ENCODE measurements at regions not wholly inside any gene's neighbourhood (a gene's known extent, or its start where the extent isn't known, plus 50 kb on each side); places are given as distances from the start of the nearest gene placed in this dataset.

DNA sequence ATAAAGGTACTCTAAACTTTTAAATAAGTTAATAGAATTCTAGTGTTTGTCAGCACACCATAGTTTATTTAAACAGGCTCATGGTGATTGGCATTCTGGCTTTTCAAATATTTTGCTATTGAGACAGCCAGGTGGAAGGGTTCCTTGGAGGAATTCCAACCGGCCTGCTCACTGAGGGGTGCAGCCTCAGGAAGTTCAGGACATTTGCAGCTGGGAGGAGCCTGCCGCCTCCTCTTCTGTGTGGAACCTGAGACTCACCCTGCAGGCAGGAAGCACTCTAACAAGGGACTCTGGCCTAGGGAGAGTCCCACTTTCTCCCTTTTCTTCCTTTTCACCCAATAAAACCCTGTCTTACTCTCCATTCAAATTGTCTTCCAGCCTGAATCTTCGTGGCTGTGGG, 1328.0 kb downstream of the FSTL5 start:
- DNase-seq (ENCODE audit: low spot score) = no peak

DNA sequence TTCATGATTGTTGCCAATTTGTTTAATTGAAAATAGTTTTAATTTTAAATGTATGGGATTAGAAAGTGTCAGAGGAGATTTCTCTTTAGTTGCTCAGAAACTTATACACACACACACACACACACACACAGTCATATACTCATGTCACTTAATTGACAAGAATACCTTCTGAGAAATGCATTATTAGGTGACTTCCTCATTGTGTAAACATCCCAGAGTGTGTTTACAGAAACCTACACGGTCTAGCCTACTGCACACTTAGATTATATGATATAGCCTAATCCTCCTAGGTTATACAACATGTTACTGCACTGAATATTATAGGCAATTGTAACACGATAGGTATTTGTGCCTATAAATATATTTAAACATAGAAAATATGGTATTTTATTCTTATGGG, 1327.4 kb downstream of the FSTL5 start:
- no peak for DNase-seq (ENCODE audit: low spot score)

DNA sequence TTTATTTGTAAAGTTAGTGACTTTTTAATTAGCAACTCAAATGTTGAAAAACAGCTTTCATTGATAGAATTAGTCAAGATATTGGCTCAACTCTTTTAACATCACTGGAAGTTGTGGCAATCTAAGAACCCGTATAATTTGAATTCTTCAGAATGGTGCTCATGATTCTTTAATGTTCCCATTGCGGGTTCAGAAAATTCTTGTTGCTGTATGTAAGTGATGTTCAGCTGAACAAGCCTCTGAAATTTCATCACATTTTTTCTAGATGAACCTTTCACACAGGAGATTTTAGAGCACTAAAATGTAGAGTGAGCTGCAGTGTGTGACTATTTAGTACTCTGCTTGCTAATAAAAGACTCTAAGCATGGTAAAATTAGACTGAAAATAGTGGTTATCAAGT, 1317.7 kb downstream of the FSTL5 start:
- no peak for DNase-seq (ENCODE audit: low spot score)

DNA sequence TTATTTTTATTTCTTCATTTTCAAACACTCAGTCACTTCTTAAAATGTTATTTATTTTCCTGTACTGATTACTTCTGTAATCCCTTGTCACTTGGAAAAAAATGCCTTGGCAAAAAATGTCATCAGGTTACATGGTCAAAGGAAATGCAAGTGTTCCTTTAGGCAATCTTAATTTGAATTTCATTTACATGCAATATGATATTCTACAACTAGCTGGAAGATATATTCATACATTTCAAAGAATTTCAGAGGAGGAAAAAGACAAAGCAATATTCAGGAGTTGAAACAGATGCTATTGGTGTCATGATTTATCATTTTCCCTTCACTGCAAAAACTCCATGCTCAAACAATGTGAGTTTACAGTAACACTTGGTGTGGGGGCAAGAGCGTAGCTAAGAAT, 1316.6 kb downstream of the FSTL5 start:
- DNase-seq (ENCODE audit: low spot score) = no peak

DNA sequence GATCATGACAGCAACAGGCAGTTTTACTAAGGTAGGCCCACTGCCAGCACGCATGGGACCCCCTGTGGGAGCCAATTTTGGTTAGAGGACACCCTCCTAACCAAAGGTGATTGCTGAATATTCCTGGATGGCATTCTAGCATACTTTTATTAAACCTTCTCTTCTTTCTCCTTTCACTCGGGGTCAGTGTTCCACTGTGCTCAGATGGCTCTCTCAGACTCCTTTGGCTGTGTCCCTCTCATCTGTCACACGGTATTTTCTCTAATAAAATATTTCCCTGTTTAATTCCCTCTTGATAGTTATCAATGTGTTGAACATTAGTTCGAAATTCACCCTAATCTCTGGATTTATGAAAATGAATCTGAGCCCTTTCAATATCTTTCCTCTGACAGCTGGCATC, 1315.3 kb downstream of the FSTL5 start:
- no peak for DNase-seq (ENCODE audit: low spot score)

DNA sequence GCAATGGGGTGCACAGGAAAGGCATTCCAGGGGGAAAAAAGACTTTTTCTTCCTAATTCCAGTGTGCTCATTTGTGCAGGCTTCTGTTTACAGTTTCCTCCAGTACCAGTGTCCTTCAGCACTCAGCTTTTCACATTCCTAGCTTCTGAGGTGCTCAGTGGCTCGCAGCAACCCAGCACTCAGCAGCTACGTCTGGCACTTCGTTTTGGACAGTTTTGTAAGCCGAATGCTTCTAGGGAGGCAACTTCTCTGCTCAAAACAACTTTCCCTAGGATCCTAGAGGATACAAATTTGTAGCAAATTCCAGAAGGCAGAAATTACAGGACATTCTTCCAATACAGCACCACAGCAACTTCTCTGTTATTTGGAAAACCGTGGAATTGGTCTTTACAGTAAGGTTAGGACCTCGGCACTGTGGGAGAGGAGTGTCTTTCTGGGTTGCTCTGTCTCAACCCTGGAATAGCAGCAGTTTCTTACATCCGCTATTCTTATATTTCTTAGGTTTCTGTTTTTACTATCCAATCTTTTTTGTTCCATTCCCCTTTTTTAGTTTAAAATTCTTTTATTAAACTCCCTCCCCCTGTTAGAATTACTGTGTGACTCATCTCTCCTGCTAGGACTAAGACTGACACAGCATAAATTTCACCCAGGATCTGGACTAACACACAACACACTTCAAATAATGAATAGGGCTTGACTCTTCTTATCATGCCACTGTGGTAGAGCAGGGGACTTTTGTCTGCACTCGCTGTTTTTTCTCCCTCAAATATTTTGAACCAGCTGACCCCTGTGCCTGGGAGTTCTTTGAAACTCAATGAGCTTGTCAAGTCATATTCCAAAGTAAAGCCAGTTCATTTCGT, 1314.7 kb downstream of the FSTL5 start:
- DNase-seq (ENCODE audit: low spot score) = no peak

DNA sequence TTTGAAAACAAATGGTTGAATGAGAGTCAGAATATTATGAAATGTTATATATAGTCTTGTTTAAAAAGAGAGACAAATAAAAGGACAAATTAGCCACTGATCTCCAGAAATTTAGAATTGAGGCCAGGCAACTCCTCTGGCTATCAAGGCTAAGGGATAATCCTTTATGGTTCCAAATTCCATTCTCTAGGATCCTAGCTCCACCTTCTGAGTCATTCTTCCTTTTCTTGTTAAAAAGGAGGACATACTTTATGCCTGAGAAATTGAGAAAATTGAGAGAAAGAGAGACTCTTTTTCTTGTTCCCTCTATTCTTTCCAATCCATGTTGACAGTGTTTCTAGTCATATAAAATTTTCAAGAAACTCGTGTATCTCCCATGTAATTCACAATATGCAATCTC, 1299.5 kb downstream of the FSTL5 start:
- no peak for DNase-seq (ENCODE audit: low spot score)

DNA sequence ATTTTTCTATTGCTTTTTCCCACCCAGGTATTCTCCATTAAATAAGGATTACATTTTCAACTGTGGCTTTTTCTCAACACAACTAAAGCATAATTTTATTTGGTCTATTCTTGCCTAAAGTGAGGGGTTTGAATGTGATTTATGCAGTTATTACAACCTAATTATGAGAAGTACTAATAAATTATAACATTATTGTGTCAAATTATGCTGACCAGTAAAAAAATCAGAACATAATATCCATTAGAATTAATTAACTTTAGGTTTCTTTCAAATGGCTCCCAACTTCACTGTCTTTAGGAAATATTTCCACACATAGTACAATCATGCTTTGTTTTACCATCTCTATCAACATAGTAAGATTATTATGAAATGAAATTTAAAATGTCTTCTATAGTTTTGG, 1293.9 kb downstream of the FSTL5 start:
- no peak for DNase-seq (ENCODE audit: low spot score)

DNA sequence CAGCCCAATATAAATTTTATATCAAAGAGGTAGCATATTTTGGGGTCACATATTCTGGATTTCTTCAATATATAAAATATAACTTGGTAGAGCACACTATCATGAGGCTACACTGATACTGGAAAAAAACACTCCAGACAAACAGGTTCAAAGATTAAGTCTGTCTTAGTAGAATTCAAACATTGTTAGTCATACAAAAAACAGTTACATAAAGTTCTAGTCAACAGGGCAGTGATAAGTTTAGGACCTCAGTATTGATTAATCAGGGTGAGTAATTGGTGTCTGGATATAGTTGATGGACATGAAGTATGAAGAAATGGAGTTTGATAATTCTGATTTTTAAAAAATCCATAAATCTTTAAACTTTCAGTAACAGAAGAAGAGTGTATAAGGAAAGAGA, 1291.3 kb downstream of the FSTL5 start:
- no peak for DNase-seq (ENCODE audit: low spot score)

DNA sequence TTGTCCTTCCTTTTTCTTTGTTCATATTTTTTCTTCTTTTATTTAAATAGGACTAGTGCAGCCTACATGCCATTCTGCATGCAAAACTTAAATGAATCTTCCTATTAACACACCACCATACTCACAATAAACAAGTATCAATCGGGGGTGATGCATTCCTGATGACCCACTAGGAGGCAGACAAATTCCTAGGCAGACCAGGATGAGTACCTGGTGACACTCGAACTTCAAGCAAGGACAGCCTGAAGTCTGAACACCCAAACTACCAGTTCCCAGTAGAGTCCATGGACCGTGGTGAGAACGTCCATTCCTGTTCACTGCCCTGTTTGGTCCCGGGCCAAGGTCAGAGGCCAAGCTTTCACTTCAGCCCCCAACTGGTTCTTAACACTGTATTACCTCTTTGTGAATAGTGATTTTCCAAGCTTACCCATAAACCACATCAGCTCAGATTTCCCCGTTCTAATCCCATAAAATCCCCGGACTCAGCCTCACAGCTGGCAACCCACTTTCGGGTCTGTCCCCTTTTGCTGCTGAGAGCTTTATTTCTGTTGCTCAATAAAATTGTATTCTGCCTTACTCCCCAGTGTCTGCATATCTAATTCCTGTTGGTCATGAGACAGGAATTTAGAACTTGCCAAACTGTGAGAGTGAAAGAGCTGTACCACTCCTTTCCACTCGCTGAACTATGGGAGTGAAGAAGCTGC, 1286.6 kb downstream of the FSTL5 start:
- DNase-seq (ENCODE audit: low spot score) = no peak

DNA sequence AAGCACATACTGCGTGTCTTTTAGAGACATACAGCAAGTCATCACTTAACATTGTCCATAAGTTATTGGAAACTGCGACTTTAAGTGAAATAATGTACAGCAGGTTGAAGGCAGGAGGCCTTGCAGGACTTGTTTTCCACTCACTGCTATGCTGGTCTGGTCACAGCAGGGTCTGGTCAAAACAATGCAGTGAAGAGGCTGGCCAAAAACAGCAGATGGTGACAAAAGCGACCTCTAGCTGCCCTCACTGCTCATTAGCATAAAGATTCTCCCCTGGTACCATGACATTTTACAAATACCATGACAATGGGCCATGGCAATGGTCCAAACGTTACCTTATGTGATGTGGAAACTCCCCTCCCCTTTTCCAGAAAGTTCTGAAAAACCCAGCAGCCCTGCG, 1283.6 kb downstream of the FSTL5 start:
- DNase-seq (ENCODE audit: low spot score) = no peak

DNA sequence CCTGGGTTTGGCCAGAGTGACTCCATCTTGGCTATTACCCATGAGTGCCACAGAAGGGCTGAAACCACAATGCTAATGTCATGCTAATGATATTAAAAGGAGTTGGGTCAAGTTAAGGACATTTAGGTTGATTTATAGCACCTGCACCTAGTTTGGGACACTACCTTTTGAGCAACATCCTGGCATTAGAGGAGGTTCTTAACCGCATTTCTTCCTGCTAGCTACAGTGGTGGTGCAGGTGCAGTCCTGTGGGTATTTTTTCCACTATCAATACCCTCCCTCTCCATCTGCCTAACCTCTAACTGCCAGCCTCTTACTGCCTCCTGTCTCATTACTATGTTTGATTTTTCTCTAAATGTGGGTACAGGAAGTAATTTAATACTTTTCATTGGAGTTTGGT, 1276.1 kb downstream of the FSTL5 start:
- no peak for DNase-seq (ENCODE audit: low spot score)

DNA sequence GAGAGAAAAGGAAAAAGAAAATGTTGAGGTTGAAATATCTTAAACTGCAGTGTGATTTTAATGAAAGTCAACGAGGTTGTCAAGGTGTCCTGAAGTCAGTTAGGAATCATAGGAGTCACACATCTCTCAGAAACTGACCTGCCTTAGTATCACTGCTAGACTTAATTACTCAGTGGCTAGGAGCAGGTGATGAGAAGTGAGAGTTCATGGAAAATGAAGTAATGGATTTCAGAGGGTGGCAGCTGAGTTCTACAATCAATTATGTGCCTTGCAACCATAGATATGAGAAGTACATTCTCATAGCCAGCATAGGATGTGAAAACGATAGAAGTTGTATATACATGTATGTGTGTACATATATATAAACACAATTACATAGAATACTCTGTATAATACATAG, 1269.7 kb downstream of the FSTL5 start:
- no peak for DNase-seq (ENCODE audit: low spot score)

DNA sequence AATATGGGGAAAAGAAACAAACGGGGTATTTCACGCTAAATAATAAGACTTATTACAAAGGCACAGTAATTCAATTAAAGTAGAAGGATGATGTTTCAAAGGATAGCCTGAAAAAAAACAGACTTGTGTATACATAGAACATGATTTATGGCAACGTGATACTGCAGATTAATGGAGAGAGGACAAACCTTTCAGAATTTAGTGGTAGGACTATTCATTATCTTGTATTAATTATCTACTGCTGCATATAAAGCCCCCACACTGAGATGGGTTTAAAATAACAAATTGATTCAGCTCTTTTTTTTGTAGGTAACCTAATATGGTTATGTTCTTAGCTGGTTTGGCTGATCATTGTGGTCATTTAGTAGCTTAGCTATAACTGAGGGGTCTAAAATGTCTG, 1269.0 kb downstream of the FSTL5 start:
- DNase-seq (ENCODE audit: low spot score) = no peak

DNA sequence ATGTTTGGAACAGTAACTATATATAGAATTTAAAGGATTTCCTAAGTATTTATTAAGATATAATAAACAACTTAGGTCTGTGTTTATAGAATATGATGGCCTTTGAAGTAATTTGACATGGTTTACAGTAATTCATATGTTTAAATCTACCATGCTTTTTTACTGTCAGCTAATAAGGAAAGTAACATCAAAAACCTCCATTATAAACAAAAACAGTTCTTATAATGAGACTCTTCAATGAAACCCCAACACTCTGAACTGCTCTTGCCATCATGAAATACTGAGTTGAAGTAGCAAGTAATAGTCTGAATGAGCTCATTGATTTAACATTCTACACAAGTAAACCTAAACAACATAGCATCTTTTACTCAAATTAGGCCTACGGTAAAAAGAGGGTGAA, 1236.5 kb downstream of the FSTL5 start:
- no peak for DNase-seq (ENCODE audit: low spot score)

DNA sequence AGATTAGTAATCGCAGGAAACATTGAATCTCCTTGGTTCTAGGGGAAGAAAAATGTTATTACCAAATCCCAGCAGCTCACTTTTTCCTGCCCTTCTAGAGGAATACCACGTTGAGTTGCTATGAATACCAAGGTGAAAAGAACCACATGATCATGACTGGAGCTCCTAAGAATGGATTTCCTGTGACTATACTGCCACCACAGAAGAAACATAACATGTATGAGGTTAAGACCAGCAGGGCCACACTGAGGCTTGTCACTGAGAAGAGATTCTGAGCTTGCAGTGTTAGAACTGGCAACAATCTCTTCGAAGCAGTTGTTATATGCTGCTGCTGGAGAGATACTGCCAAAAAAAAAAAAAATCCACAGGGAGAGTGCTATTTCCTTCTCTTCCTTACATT, 1235.3 kb downstream of the FSTL5 start:
- no peak for DNase-seq (ENCODE audit: low spot score)

DNA sequence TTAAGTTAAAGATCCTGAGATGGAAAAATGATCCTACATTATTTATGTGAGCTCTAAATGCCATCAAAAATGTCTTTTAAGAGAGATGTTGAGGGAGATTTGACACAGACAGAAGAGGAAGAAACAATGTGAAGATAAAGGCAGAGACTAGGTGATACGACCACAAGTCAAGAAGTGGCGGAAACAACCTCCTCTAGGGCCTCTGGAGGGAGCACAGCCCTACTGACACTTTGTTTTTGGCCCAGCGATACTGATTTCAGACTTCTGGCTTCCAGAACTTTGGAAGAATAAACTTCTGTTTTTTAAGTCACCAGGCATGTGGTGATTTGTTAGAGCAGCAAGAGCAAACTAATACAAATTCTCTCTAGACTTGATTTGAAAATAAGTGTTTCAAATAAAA, 1216.1 kb downstream of the FSTL5 start:
- DNase-seq (ENCODE audit: low spot score) = no peak

DNA sequence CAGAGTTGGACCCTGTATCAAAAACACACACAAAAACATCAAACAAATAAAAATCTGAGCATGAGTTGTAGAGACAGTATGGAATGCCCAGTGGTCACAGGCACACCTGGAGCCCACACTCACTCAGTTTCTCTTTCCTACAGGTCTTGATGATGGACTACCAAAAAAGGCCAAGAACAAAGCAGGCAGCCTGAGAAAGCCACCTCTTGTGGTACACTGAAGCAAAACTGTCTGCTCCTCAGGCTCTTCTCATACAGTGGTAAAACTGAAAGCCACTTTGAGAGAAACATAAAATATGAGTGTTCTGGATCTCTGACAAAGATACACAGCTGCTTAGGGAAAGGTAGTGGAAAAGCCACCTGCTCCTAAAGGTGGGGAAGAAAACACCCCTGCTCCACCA, 1206.9 kb downstream of the FSTL5 start:
- no peak for DNase-seq (ENCODE audit: low spot score)

DNA sequence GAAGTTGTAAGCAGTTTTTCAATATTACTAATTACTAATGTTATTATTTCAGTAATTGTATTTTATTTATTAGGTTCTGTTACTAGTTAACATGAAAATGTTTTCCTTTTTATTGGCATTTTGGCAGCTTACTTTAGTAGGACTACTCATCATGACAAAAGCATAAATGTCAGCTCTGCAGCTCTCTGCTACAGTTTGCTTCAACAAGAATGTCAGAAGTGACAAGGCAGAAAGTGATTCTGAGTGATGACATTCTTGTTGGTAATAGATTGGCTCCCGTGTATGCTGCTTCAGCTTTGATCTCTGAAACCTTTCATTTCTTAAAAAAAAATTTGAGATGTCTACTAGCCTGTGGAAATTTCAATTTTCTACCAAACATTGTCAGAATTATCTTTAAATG, 1193.9 kb downstream of the FSTL5 start:
- no peak for DNase-seq (ENCODE audit: low spot score)

DNA sequence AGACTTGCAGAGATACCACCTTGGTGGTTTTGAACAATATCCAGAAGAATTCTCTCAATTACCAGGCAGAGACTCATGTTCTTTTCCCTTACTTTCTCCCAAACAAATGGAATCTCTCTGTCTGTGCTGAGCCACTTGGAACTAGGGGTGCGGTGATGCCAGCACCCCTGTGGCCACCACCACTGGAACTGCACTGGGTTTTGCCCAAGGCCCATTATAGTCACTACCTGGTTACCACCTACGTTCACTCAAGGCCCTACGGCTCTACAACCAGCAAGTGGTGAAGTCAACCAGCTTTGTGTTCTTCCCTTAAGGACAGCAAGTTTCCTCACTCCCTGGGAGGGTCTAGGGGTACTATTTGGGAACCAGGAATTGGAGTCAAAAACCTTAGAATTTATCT, 1183.7 kb downstream of the FSTL5 start:
- DNase-seq (ENCODE audit: low spot score) = no peak

DNA sequence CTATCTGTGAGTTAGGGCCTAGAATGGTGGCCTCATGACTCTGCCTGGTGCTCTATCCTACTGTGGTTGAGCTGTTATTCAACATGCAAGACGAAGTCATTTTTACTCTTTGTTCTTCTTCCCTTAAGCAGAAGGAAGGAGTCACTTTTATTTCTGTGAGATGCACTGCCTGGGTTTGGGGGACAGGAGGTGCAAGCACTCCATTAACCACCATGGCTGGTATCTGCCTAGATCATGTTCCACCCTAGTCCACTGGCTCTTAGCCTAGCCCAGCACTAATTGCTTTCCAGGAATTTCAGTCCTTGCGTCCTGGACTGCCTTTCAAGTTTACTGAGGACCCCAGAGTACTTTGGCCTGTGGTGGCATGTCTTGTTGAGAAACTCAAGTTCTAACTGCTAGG, 1182.7 kb downstream of the FSTL5 start:
- no peak for DNase-seq (ENCODE audit: low spot score)

DNA sequence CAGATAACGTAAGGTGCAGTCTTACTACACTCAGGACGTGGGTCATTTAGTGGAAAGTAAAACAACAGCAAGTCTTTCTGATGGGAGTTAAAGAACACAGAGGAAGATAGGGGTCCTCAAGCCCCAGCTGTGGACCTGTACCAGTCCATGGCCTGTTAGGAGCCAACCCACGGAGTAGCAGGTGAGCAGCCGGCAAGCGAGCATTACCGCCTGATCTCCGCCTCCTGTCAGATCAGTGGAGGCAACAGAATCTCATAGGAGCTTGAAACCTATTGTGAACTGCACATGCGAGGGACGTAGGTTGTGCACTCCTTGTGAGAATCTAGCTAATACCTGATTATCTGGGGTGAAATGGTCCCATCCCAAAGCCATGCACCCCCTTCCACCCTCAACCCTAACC, 1180.8 kb downstream of the FSTL5 start:
- no peak for DNase-seq (ENCODE audit: low spot score)

DNA sequence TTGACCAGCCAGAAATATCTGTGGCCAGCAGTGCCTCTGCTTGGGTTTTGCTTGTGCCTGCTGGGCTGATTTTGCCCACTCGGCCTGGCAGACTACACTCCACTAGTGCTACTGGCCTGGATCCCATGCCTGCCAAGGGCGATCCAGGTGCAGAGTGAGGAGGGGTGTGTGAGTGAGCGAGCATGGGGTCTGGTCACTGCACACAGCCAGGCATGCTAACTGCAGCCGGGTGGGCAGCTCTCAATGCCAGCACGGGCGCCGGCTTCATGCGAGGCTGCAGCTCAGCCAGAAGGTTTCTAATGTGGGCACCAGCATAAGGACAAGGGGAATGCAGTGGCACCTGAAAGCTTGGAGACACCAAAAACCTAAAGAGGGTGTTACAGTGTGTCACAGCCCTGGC, 1161.4 kb downstream of the FSTL5 start:
- DNase-seq (ENCODE audit: low spot score) = no peak
